T47D (cell line): ENCODE measurements at regions not wholly inside any gene's neighbourhood (a gene's known extent, or its start where the extent isn't known, plus 50 kb on each side); places are given as distances from the start of the nearest gene placed in this dataset.
A peak's percentile ranks its signal among the peaks of the same experiment; 100 is the strongest.

Experiments used
- DNase-seq, 2 experiments: peaks; one replicate each; pipeline versions ENCODE4 v3.0.0 to v3.0.0-alpha.2; 2011 to 2012; ENCODE audit warnings: low read depth in 1 of 2, low spot score in 1 of 2
- JUND ChIP-seq: IDR thresholded peaks from 2 replicates; pipeline ENCODE4 v1.6.1; 2012; ENCODE audit warnings: low read depth
- in situ Hi-C: cut with HindIII; loops from 2 replicates; pipeline ENCODE4 v1.10.0; 2016; ENCODE audit warnings: low sequenced_read_pairs, low pct_unique_long_range_greater_than_20kb

- in situ Hi-C loops: no loop called here
- DNase-seq: peak in 1 of 2 experiments; percentile 52
- no peak for TF ChIP-seq JUND
These were observed 69.5 kb upstream of the SLC24A4 start for GRCh38 chr14:92253381-92253894.

GRCh38 chr14:92254786-92255185 lies 68.2 kb upstream of the SLC24A4 start:
- TF ChIP-seq JUND: no peak
- in situ Hi-C loops: no loop called here
- DNase-seq: no peak

- no peak for TF ChIP-seq JUND
- DNase-seq: peak in 1 of 2 experiments; percentile 25
- in situ Hi-C loops: no loop called here
These were observed 64.0 kb upstream of the SLC24A4 start for GRCh38 chr14:92258934-92259333.

GRCh38 chr14:92259613-92260357 lies 63.2 kb upstream of the SLC24A4 start:
- in situ Hi-C loops: no loop called here
- DNase-seq: no peak
- no peak for TF ChIP-seq JUND

GRCh38 chr14:92263681-92264080 lies 59.3 kb upstream of the SLC24A4 start:
- no peak for TF ChIP-seq JUND
- DNase-seq: peak; percentile 36 to 63
- in situ Hi-C loops: no loop called here

- no peak for TF ChIP-seq JUND
- in situ Hi-C loops: no loop called here
- DNase-seq: no peak
These were observed 58.8 kb upstream of the SLC24A4 start for GRCh38 chr14:92264195-92264594.

- in situ Hi-C loops: no loop called here
- TF ChIP-seq JUND: no peak
- DNase-seq: no peak
These were observed 56.7 kb upstream of the SLC24A4 start for GRCh38 chr14:92266216-92266615.
